ENCODE measurements at regions not wholly inside any gene's neighbourhood (a gene's known extent, or its start where the extent isn't known, plus 50 kb on each side); places are given as distances from the start of the nearest gene placed in this dataset.

DNA sequence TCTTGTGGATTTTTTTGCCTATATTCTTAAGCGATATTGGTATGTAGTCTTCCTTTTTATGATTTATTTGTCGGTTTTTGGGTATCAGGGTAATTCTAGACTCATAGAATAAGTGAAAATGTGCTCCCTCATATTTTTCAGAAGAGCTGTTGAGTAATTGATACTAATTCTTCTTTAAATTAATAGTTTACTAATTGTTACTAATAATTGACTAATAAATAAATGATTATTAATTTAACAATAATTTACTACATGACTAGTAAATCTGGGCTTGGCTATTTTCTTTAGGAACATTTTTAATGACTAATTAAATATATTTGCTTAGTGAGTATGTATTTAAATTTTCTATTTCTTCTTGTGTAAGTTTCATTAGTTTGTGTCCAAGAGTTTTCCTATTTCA is 325.0 kb downstream of the ADCYAP1 start:
- Mint-ChIP-seq H3K4me3 (no peak overlapping the region), H3K9me3 (peaks cover 24% of the 10 kb centered on the region), H3K27ac (no peak overlapping the region), H3K36me3 (ENCODE audit: low read depth) (no peaks in the 10 kb centered on the region), H3K4me1 (ENCODE audit: low read depth) (no peaks in the 10 kb centered on the region), H3K27me3 (no peaks in the 10 kb centered on the region)

DNA sequence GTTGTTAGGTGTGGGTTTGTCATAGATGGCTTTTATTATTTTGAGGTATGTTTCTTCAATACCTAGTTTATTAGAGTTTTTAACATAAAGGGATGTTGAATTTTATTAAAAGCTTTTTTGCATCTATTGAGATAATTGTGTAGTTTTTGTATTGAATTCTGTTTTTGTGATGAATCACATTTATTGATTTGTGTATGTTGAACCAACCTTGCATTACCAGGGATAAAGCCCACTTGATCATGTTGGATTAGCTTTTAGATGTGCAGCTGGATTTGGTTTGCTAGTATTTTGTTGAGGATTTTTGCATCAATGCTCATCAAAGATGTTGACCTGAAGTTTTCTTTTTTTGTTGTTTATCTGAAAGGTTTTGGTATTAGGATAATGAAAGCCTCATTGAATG is 328.2 kb downstream of the ADCYAP1 start:
- Mint-ChIP-seq H3K27ac (no peak overlapping the region), H3K4me1 (ENCODE audit: low read depth) (no peaks in the 10 kb centered on the region), H3K4me3 (no peak overlapping the region)

DNA sequence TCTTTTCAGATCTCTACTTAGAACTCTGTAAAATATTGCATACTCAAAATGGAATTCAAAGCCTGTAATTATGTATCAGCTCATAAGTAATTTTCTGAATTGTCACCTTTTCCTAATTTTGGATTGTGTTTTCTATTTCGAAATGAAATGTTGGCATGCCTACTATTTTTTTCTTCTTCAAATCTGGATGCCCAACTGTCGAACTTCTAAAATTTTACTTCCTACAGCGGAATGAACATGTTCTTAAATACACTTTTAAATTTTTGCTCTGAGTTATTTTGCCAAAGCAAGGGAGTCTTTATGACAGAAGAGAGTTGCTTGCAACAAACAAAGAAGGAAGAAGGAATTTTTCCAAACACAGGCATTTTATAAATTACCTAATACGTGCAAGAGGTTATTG is 336.0 kb downstream of the ADCYAP1 start:
- H3K36me3 Mint-ChIP-seq (ENCODE audit: low read depth), result no peaks in the 10 kb centered on the region
- no peak overlapping the region for H3K27ac Mint-ChIP-seq
- no peaks in the 10 kb centered on the region for H3K4me1 Mint-ChIP-seq (ENCODE audit: low read depth)
- no peak overlapping the region for H3K4me3 Mint-ChIP-seq
- H3K9me3 Mint-ChIP-seq, result peaks cover 4% of the 10 kb centered on the region
- H3K27me3 Mint-ChIP-seq, result no peaks in the 10 kb centered on the region

More for the DNA sequence above, 328.2 kb downstream of the ADCYAP1 start:
- Mint-ChIP-seq H3K9me3 (peaks cover 34% of the 10 kb centered on the region), H3K27me3 (no peaks in the 10 kb centered on the region), H3K36me3 (ENCODE audit: low read depth) (no peaks in the 10 kb centered on the region)

DNA sequence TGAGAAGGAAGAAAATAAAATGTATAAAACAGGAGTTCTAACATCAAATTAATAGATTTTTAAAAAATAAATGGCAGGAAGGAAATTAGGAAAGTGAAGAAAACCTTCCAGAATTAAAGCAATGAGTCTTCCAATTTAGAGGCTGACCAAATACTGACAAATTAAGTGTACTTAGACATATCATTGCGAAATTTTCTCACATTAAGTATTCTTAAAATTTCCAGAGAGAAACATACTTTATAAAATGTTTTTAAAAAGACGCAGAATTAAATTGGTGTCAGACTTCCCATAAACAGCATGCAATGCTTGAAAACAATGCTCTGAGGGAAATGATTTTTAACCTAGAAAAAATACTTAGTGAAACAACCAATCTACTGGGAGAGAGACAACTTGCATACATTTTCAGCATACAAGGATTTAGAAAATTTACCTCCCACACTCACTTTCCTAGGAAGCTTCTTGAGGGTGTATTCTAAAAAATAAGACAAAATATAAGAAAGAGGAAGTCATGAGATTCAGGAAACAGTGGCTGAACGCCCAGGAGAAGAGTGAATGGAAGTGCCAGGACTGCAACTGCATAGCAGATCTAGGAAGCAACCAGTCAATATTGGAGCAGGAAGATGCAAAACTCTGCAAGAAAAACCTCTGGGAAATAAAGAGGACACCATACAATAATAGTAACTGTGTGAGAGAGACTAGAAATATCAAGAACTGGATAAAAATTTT is 339.9 kb downstream of the ADCYAP1 start:
- Mint-ChIP-seq H3K4me3 (no peak overlapping the region), H3K27ac (no peak overlapping the region), H3K27me3 (no peaks in the 10 kb centered on the region), H3K4me1 (ENCODE audit: low read depth) (no peaks in the 10 kb centered on the region), H3K9me3 (no peaks in the 10 kb centered on the region), H3K36me3 (ENCODE audit: low read depth) (no peaks in the 10 kb centered on the region)

DNA sequence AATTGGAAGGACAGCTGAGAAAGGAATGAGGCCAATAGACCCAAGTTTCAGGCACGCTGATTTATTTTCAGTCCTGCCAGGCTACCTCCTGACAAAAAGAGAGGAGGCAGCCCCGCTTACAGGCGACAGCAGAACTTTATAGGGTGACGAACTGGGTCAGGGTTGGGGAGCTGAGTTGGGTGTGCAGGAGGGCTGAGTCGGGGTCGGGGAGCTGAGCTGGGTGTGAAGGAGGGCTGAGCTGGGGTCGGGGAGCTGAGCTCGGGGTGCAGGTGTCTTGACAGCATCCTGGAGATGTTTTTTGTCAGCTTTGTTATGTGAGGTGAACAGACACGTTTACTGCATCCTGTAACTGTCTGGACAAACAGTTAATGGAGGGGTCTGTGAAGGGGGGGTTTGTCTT is 342.2 kb downstream of the ADCYAP1 start:
- H3K9me3 Mint-ChIP-seq, result no peaks in the 10 kb centered on the region
- no peak overlapping the region for H3K4me3 Mint-ChIP-seq
- H3K27me3 Mint-ChIP-seq, result no peaks in the 10 kb centered on the region
- no peak overlapping the region for H3K27ac Mint-ChIP-seq
- no peaks in the 10 kb centered on the region for H3K36me3 Mint-ChIP-seq (ENCODE audit: low read depth)
- no peaks in the 10 kb centered on the region for H3K4me1 Mint-ChIP-seq (ENCODE audit: low read depth)

DNA sequence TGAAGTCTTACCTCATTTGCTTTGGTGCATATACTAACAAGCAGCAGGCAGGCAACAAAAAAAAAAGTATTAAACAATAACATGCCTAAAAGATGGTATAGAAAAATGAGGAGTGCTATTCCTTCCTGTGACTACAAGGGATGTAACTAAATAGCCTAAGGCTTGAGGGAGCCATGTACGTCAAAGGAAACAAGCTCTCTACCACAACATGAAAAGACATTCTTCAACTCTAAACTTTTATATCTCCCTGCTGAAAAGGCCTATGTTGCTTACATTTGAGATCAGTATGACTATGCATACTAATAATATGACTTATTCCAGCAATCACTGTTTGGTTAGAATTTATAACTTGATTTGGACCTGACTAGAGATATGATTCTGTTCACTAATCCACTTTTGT is 347.9 kb downstream of the ADCYAP1 start:
- Mint-ChIP-seq H3K27ac (no peak overlapping the region), H3K4me3 (no peak overlapping the region), H3K9me3 (peaks cover 10% of the 10 kb centered on the region), H3K36me3 (ENCODE audit: low read depth) (no peaks in the 10 kb centered on the region), H3K4me1 (ENCODE audit: low read depth) (no peaks in the 10 kb centered on the region), H3K27me3 (no peaks in the 10 kb centered on the region)

DNA sequence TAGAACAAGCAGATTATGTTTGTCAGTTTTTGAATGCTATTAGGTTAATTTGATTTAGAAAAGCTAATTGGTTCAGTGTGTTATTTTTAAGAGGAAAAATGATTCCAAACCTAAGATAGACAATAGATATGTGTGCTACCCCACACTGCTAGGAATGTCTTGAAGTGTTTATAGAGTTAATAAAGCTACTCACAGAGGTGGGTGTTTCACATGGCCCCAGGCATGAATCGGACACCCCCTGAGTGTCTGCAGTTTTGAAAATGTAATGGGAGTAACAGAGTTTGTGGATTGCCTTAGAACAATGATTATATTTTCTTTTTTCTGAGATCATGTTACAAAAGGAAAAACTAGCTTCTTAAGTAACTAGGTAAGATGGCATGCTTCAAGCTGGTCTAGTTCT is 348.3 kb downstream of the ADCYAP1 start:
- Mint-ChIP-seq H3K27ac (no peak overlapping the region), H3K4me3 (no peak overlapping the region), H3K4me1 (ENCODE audit: low read depth) (no peaks in the 10 kb centered on the region), H3K9me3 (peaks cover 10% of the 10 kb centered on the region), H3K36me3 (ENCODE audit: low read depth) (no peaks in the 10 kb centered on the region), H3K27me3 (no peaks in the 10 kb centered on the region)

DNA sequence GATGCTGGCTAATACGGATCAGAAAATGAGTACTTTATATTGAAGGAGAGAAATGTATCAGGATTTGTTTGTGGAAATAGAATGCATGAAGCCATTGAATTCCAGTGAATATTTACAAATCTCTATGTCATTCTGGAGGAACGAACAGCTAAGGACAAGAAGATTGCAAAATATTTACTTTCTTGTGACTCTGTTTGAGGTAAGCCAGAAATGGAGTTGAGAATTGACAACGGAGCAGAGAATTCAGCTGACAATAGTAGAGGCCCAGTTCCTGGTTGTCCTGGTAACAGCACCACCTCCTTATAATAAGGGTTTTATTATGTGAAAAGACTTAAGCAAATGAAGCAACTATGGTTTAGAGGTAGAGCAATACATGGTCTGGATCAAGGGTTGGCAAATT is 349.2 kb downstream of the ADCYAP1 start:
- Mint-ChIP-seq H3K4me1 (ENCODE audit: low read depth) (no peaks in the 10 kb centered on the region), H3K27me3 (no peaks in the 10 kb centered on the region)

DNA sequence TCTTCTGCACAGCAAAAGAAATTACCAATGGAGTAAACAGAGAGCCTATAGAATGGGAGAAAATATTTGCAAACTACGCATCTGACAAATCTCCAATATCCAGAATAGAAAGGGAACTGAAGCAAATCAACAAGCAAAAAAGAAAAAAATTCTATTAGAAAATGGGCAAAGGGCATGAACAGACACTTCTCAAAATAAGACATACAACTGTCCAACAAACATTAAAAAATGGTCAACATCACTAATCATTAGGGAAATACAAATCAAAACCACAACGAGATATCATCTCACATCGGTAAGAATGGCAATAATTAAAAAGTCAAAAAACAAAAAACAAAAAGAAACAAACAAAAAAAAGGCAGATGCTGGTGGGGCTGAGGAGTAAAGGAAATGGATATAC is 356.4 kb downstream of the ADCYAP1 start:
- Mint-ChIP-seq H3K4me1 (ENCODE audit: low read depth) (no peaks in the 10 kb centered on the region), H3K9me3 (peaks cover 7% of the 10 kb centered on the region), H3K27ac (no peak overlapping the region), H3K27me3 (no peaks in the 10 kb centered on the region), H3K36me3 (ENCODE audit: low read depth) (no peaks in the 10 kb centered on the region), H3K4me3 (no peak overlapping the region)

More for the DNA sequence above, 349.2 kb downstream of the ADCYAP1 start:
- Mint-ChIP-seq H3K27ac (no peak overlapping the region), H3K4me3 (no peak overlapping the region), H3K36me3 (ENCODE audit: low read depth) (no peaks in the 10 kb centered on the region), H3K9me3 (peaks cover 10% of the 10 kb centered on the region)

DNA sequence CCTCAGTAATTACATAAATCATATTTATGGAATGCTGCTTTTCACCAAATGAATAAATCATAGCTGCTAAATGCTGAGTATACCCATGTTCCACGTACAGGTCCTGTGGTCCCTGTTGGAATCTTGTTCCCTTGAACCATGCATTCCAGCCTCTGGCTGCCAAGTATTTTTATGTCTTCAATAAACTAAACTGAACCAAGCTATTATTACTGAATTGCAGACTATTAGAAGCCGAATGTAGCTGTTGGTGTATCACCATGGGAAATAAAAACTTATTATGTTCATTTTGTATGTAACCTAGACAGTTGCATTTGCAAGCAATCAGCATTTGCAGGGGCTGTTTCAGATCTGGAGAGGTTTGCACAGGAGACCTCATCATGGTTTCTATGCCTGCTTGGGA is 362.4 kb downstream of the ADCYAP1 start:
- no peaks in the 10 kb centered on the region for H3K4me1 Mint-ChIP-seq (ENCODE audit: low read depth)
- H3K36me3 Mint-ChIP-seq (ENCODE audit: low read depth), result no peaks in the 10 kb centered on the region
- H3K9me3 Mint-ChIP-seq, result no peaks in the 10 kb centered on the region
- H3K27me3 Mint-ChIP-seq, result no peaks in the 10 kb centered on the region
- no peak overlapping the region for H3K4me3 Mint-ChIP-seq
- H3K27ac Mint-ChIP-seq, result no peak overlapping the region

DNA sequence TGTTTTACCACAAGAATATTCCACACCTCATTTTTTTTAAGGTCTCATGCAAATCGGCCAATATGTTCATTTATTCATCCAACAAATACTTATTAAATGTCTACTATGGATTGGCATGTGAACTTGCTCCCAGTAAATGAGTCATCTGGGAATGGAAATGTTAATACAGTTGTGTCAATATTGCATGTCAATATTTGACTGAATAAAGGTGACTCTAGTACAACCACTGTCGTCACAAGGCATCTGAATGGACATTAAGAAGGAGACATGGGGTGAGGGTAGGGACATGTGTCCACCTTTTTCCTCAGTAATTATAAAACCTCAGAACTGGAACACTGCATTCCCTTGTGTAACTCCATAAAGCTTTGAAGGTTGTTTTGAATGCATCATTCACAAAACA is 365.4 kb downstream of the ADCYAP1 start:
- H3K4me1 Mint-ChIP-seq (ENCODE audit: low read depth), result no peaks in the 10 kb centered on the region
- H3K27me3 Mint-ChIP-seq, result no peaks in the 10 kb centered on the region
- no peaks in the 10 kb centered on the region for H3K36me3 Mint-ChIP-seq (ENCODE audit: low read depth)
- no peak overlapping the region for H3K4me3 Mint-ChIP-seq
- no peak overlapping the region for H3K27ac Mint-ChIP-seq
- peaks cover 5% of the 10 kb centered on the region for H3K9me3 Mint-ChIP-seq

DNA sequence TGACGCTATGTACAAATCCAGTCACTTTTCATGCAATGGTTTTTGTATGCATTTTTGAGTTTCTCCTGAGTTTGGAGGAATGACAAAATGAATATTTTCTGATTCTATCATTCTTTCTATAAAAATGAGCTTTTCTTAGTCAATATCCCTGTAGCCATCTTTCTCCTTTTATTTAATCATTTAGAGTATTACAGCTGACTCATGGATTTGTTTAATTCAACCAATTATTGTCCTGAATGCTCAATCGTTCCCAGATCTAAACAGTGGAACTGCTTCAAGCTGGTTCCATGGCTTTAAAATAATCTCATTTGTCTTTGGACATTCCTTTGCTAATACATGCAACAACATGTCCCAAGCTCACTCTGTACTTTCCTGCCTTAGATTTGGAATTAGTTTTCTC is 368.8 kb downstream of the ADCYAP1 start:
- Mint-ChIP-seq H3K4me3 (no peak overlapping the region), H3K9me3 (peaks cover 18% of the 10 kb centered on the region), H3K36me3 (ENCODE audit: low read depth) (no peaks in the 10 kb centered on the region), H3K27ac (no peak overlapping the region), H3K4me1 (ENCODE audit: low read depth) (no peaks in the 10 kb centered on the region), H3K27me3 (no peaks in the 10 kb centered on the region)

DNA sequence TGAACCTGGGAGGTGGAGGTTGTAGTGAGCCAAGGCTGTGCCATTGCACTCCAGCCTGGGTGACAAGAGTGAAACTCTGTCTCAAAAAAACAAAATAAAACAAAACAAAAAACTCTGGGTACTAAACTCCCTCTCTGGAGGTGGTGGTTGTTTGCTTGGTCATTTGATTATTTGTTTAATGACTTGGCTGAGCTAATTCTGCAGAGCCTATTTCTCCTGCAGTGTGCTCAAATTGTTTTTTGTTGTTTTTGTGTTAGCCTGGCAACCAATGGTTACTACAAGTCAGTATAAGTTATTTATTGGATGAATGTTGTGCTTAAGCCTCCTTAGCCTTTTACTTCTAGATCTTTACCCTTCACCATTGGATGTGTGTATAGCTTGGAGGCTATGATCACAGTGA is 387.5 kb downstream of the ADCYAP1 start:
- no peaks in the 10 kb centered on the region for H3K36me3 Mint-ChIP-seq (ENCODE audit: low read depth)
- no peaks in the 10 kb centered on the region for H3K27me3 Mint-ChIP-seq
- no peaks in the 10 kb centered on the region for H3K4me1 Mint-ChIP-seq (ENCODE audit: low read depth)
- H3K27ac Mint-ChIP-seq, result no peak overlapping the region
- no peak overlapping the region for H3K4me3 Mint-ChIP-seq
- H3K9me3 Mint-ChIP-seq, result peaks cover 4% of the 10 kb centered on the region

DNA sequence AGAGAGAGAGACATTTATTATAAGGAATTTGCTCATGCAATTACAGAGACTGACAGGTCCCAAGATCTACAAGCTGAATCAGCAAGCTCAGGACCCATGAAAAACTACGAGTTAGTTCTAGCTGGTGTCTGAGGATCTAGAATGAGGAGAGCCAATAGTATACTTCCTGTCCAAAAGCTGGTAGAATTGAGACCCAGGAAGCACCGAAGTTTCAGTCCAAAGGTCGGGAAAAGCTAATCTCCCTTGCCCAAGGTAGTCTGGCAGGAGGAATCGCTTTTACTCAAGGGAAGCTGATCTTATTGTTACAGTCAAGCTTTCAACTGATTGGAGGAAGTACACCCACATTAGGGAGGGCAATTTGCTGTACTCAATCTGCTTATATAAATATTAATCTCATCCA is 389.6 kb downstream of the ADCYAP1 start:
- Mint-ChIP-seq H3K36me3 (ENCODE audit: low read depth) (no peaks in the 10 kb centered on the region), H3K27me3 (no peaks in the 10 kb centered on the region), H3K4me3 (no peak overlapping the region), H3K9me3 (peaks cover 4% of the 10 kb centered on the region), H3K4me1 (ENCODE audit: low read depth) (no peaks in the 10 kb centered on the region), H3K27ac (no peak overlapping the region)

DNA sequence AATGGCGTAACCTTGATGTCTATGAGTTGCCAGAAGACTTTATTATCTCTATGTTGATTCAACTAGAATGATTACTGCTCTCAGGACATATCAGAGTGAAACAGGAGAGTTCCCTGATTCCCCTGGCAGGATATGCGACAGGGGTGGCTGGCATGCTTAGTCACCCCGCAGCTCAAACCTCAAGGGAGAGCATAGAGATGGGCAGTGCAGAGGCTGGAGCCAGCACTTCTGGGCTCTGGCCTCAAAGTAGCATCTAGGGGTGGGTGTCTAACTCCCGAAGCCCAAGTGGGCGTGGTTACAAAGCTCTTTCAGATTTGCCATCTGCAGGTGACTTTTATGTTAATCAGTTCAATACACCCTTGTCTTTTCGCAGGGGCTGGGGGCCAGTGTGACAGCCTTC is 391.6 kb downstream of the ADCYAP1 start:
- H3K36me3 Mint-ChIP-seq (ENCODE audit: low read depth), result no peaks in the 10 kb centered on the region
- H3K4me1 Mint-ChIP-seq (ENCODE audit: low read depth), result no peaks in the 10 kb centered on the region
- no peak overlapping the region for H3K4me3 Mint-ChIP-seq
- H3K27ac Mint-ChIP-seq, result no peak overlapping the region
- H3K27me3 Mint-ChIP-seq, result no peaks in the 10 kb centered on the region
- peaks cover 9% of the 10 kb centered on the region for H3K9me3 Mint-ChIP-seq

DNA sequence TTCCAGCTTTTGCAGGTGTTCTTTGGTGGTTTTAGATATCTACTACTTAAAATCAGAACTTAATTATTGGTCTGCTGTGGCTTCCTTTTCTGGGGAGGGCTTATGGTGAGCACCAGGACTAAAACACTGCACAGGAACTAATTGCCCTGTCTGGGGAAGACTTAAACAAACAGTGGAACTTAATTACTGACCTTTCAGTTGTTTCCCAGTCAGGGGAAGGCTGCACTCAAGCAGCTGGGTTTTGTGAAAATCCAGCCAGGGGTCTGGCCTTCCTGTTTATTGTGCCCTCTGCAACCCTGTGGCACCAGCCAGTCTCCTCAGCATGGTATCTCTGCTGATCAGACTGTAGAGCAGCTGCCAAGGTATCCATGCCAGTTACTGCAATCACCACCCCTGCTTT is 398.2 kb downstream of the ADCYAP1 start:
- Mint-ChIP-seq H3K4me3 (no peak overlapping the region), H3K9me3 (peaks cover 4% of the 10 kb centered on the region), H3K4me1 (ENCODE audit: low read depth) (no peaks in the 10 kb centered on the region), H3K27me3 (no peaks in the 10 kb centered on the region), H3K36me3 (ENCODE audit: low read depth) (no peaks in the 10 kb centered on the region), H3K27ac (no peak overlapping the region)
